LNCAP (cell line): ENCODE measurements at regions not wholly inside any gene's neighbourhood (a gene's known extent, or its start where the extent isn't known, plus 50 kb on each side); places are given as distances from the start of the nearest gene placed in this dataset.

ENCODE experiments used
- TF ChIP-seq, protein P1 (sequence below): fragments of 450-650 bp; IDR thresholded peaks from 2 replicates; pipeline ENCODE4 v1.5.1; 2017; ENCODE audit warnings: mild to moderate bottlenecking

DNA sequence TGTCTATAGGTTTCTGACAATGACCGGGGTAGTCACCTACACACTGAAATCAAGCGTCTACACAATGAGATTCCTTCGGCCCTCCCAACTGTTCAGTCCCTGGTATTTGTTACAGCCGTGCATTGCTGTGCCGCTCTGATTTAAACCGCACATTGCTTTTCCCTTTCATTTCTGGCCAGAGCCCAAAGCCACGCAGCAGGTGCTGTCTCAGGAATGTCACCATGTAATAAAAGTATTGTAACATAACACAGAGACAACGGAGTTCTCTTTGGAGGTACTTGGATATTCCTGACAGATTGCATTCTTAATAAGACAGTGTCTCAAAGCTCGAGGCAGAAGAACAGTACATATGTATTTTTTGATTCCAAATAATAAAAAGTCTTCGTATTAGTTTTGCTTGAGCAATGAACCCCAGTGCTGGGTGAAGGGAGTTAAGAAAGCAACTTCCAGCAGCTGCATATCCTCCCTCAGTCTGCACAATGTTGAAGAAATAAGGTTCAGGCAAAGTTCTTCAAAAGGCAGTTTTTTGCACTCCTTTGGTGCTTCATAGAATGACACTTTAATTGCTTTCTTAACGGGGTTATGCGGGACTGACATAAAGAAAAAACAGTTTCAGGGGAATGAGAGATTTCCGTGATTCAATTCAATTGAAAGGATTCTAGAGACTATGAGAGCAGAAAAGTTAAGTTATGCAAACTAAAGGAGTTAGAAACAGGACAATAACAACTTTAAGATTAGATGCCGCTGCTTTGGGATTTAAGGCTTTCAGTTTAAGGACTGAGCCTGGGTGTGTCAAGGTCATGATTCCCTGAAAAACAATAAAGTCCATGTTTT is 288.7 kb upstream of the FLRT2 start:
- TF ChIP-seq, protein P1, sequence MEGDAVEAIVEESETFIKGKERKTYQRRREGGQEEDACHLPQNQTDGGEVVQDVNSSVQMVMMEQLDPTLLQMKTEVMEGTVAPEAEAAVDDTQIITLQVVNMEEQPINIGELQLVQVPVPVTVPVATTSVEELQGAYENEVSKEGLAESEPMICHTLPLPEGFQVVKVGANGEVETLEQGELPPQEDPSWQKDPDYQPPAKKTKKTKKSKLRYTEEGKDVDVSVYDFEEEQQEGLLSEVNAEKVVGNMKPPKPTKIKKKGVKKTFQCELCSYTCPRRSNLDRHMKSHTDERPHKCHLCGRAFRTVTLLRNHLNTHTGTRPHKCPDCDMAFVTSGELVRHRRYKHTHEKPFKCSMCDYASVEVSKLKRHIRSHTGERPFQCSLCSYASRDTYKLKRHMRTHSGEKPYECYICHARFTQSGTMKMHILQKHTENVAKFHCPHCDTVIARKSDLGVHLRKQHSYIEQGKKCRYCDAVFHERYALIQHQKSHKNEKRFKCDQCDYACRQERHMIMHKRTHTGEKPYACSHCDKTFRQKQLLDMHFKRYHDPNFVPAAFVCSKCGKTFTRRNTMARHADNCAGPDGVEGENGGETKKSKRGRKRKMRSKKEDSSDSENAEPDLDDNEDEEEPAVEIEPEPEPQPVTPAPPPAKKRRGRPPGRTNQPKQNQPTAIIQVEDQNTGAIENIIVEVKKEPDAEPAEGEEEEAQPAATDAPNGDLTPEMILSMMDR = no peak

DNA sequence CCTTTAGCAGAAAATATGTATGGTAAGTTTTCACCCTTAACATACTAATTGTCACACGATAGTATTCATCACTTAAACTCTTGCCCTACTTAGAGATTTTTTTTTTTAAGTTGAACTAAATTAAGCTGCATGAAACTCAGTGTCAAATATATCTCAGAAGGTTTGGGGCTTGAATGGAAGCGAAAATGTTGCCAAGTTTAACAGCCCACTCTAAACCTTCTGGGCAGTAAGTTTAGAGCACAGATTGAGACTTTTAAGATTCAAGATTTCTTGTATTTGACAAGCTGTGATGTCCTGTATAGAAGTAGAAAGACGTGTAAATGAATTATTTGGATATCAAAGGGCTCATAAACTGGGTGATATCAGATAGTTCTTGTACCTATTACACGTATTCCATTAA is 287.3 kb upstream of the FLRT2 start:
- TF ChIP-seq, protein P1 = no peak

DNA sequence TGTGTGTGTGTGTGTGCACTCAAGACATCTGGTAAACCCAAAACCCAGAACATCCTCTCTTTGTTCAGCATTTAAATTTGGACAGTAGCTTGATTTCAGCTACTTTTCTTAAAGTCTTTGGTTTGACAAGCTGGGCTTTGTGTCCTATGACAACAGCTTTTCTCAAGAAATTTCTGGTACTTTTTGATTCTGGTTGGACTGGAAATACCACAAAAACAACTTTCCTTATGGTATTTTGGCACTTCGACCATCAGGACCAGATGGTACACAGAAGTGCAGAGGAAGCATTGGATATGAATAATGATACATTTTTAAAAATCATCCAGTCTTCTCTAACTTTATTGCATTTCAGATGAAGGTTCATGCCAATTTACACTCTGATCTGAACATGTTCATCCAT is 286.6 kb upstream of the FLRT2 start:
- TF ChIP-seq, protein P1 = no peak

DNA sequence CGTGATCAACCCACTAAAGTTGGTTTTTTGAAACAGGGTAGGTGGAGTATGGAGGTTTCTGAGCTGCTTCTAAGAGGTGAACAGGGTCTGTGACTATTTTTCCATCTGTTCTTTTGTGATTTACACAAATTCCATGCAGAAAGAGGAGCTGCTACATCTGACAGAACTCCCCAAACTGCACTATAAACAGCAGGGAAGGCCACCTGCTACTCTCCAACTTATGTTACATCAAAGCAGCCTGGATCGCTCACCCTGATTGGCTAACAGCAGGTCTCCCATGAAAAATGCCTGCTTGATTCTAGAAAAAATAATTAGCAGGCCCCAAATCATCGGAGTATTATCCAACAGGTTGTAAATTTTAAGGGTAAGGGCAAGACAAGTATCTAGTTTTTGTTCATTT is 282.9 kb upstream of the FLRT2 start:
- TF ChIP-seq, protein P1 = no peak

DNA sequence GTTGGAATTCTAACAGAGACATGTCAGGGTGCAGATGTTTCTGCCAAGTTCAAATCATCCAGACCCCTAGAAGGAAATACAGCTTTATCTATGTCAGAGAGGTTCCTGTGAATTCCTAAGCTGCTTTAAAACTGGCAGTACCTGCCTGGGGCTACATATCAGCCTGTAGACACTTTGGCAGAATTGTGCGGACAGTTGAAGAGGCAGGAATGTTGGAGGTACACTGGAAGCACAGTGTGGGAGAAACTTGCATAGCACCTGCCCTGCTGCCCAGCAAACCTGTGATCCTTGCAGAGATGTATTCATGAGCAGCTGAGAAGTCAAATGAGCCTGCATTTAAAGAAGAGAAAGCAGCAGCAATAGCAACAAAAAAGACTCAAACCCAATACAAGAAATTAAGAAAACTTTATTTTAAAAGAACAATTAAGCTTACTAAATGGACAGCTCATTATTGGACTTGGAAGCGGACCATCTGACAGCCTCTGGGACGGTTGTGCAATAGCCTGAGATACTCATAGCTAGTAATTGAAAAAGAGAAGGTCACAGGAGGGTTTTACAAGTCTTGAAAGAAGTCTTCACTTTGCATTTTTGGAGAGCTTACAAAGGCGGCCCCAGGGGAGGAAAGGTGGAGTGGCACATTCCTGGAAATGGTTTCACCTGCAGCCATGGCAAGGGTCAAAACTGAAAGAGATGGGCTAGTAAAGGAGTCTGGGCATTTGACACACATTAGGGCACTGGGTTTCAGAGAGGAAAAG is 280.9 kb upstream of the FLRT2 start:
- TF ChIP-seq, protein P1 = no peak

DNA sequence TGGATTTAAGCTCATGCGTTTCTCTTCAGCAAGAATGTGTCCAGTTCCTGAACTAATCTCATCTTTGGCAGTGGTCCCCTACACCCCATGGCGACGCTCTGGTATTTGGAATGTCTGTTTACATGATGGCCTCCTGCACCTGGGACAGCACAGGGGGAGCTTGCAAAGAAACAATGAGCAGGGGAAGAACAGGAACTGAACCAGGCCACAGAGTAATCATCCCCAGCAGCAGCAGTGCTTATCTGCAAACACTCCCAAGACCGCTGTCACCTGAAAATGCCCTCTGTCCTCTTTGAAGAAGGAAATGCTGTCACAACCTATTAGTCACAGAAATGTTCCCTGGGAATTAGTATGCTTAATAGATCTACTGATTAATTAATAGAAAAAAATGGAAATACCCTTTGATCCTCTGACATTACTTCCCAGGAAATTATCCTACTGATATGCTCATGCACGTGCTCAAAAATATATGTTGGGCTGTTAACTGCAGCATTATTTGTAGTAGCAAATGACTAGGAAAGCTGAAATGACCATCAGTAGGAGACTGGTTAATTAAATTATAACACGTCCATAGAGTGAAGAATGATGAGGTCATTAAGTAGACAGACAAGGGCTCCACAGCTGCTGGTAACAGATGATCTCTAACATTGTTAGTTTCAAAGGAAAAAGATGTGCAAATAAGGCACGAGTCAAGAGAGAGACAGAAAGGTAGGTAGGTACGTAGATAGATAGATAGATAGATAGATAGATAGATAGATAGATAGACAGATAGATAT is 279.3 kb upstream of the FLRT2 start:
- TF ChIP-seq, protein P1 = no peak

DNA sequence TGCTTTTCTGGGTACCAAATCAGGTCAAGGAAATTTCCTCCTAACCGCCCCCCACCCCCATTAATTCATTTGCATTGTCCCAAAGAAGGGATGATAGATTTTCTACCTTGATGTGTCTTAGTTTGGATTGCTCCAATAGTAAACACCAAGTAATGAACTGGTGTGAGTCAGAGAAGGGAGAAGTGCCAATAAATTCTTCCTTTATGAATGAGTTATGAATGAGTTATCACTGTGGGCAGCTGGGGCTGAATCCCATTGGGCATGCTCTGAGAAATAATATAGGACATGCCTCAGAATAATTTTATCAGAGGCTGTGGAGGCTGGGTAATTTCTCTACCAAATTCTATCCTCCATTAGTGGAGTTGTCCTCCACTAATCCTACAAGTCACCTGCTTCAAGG is 277.9 kb upstream of the FLRT2 start:
- TF ChIP-seq, protein P1 = no peak
